Naive B cell (primary cell): ENCODE measurements at regions not wholly inside any gene's neighbourhood (a gene's known extent, or its start where the extent isn't known, plus 50 kb on each side); places are given as distances from the start of the nearest gene placed in this dataset.
"Not testable (repeated sequence)": the region's sequence is repeated elsewhere in the genome, so short reads cannot be mapped to it uniquely, and the experiment has no call there.

Experiments used
- ATAC-seq, 2 donors: fragments of 150-1000 bp; cut with Tn5 transposase; 2 replicates each; pipeline ENCODE4 v1.10.0; 2021; ENCODE audit warnings: low read depth in 2 of 2, mild to moderate bottlenecking in 2 of 2, moderate library complexity in 2 of 2
- DNase-seq: peaks from one replicate; pipeline ENCODE4 v3.0.0; 2022
- H3K27ac Mint-ChIP-seq, 6 donors: one replicate each; pipeline ENCODE4 v1.8.0; 2020 to 2022; ENCODE audit warnings: mild to moderate bottlenecking in 6 of 6, mixed read lengths in 6 of 6, moderate library complexity in 5 of 6, inconsistent platforms in 2 of 6
- H3K27me3 Mint-ChIP-seq, 3 donors: one replicate each; pipeline ENCODE4 v1.8.0; 2021 to 2022; ENCODE audit warnings: mixed read lengths in 3 of 3, mild to moderate bottlenecking in 1 of 3
- H3K36me3 Mint-ChIP-seq, 2 donors: one replicate each; pipeline ENCODE4 v1.8.0; 2020 to 2022; ENCODE audit warnings: mixed read lengths in 2 of 2, inconsistent platforms in 1 of 2, mild to moderate bottlenecking in 1 of 2
- H3K4me1 Mint-ChIP-seq, 3 donors: one replicate each; pipeline ENCODE4 v1.8.0; 2020 to 2022; ENCODE audit warnings: mixed read lengths in 3 of 3, inconsistent platforms in 1 of 3, mild to moderate bottlenecking in 1 of 3, moderate library complexity in 1 of 3
- H3K4me3 Mint-ChIP-seq, 8 donors: one replicate each; pipeline ENCODE4 v1.8.0; 2020 to 2022; ENCODE audit warnings: mild to moderate bottlenecking in 8 of 8, mixed read lengths in 8 of 8, moderate library complexity in 8 of 8, inconsistent platforms in 2 of 8
- H3K9me3 Mint-ChIP-seq, 7 donors: one replicate each; pipeline ENCODE4 v1.8.0; 2020 to 2022; ENCODE audit warnings: mixed read lengths in 7 of 7, mild to moderate bottlenecking in 5 of 7, inconsistent platforms in 2 of 7, moderate library complexity in 1 of 7

GRCh38 chr2:88967844-88968243 lies 276.4 kb downstream of the RPIA start:
- Mint-ChIP-seq H3K4me1 (no peaks in the 10 kb centered on the region), H3K27me3 (no peaks in the 10 kb centered on the region), H3K9me3 (peaks cover 0 to 2% (median 0%) of the 10 kb centered on the region in 7 donors), H3K4me3 (no peak overlapping the region), H3K27ac (no peak overlapping the region), H3K36me3 (no peaks in the 10 kb centered on the region)
- ATAC-seq (no peak), DNase-seq (no peak)

- DNase-seq, H3K36me3 Mint-ChIP-seq, H3K27me3 Mint-ChIP-seq, H3K9me3 Mint-ChIP-seq, H3K4me1 Mint-ChIP-seq, H3K4me3 Mint-ChIP-seq, ATAC-seq, H3K27ac Mint-ChIP-seq: not testable (repeated sequence)
These were observed 286.5 kb downstream of the RPIA start for GRCh38 chr2:88978011-88978410.

- H3K27ac Mint-ChIP-seq, H3K4me3 Mint-ChIP-seq, H3K36me3 Mint-ChIP-seq, H3K9me3 Mint-ChIP-seq, H3K4me1 Mint-ChIP-seq, DNase-seq, H3K27me3 Mint-ChIP-seq, ATAC-seq: not testable (repeated sequence)
These were observed 287.0 kb downstream of the RPIA start for GRCh38 chr2:88978446-88978845.

GRCh38 chr2:88984079-88984478 lies 292.6 kb downstream of the RPIA start:
- not testable (repeated sequence) for H3K27ac Mint-ChIP-seq, H3K36me3 Mint-ChIP-seq, DNase-seq, H3K4me3 Mint-ChIP-seq, ATAC-seq, H3K4me1 Mint-ChIP-seq, H3K9me3 Mint-ChIP-seq, H3K27me3 Mint-ChIP-seq

- not testable (repeated sequence) for DNase-seq, H3K4me1 Mint-ChIP-seq, H3K9me3 Mint-ChIP-seq, H3K4me3 Mint-ChIP-seq, H3K27me3 Mint-ChIP-seq, H3K27ac Mint-ChIP-seq, ATAC-seq, H3K36me3 Mint-ChIP-seq
These were observed 295.4 kb downstream of the RPIA start for GRCh38 chr2:88986721-88987330.

GRCh38 chr2:88988617-88989016 lies 297.1 kb downstream of the RPIA start:
- not testable (repeated sequence) for H3K4me3 Mint-ChIP-seq, DNase-seq, H3K27me3 Mint-ChIP-seq, ATAC-seq, H3K9me3 Mint-ChIP-seq, H3K36me3 Mint-ChIP-seq, H3K27ac Mint-ChIP-seq
- H3K4me1 Mint-ChIP-seq = peaks cover 5 to 15% (median 9%) of the 10 kb centered on the region in 3 donors

- not testable (repeated sequence) for ATAC-seq, H3K36me3 Mint-ChIP-seq, H3K27me3 Mint-ChIP-seq, H3K9me3 Mint-ChIP-seq
- Mint-ChIP-seq H3K4me3 (peak overlapping the region; percentile 51 to 86 (median 73)), H3K4me1 (peaks cover 9 to 18% (median 11%) of the 10 kb centered on the region in 3 donors), H3K27ac (peak overlapping the region in 3 of 6 donors; percentile 36 to 67 (median 59))
- peak; percentile 11 for DNase-seq
These were observed 301.3 kb downstream of the RPIA start for GRCh38 chr2:88992819-88993218.

- DNase-seq = not testable (repeated sequence)
- H3K4me1 Mint-ChIP-seq = peaks cover 9 to 18% (median 11%) of the 10 kb centered on the region in 3 donors
These were observed 303.4 kb downstream of the RPIA start for GRCh38 chr2:88994856-88995255.

GRCh38 chr2:88996588-88996987 lies 305.1 kb downstream of the RPIA start:
- not testable (repeated sequence) for DNase-seq, H3K4me3 Mint-ChIP-seq, H3K36me3 Mint-ChIP-seq, H3K27ac Mint-ChIP-seq, H3K9me3 Mint-ChIP-seq, H3K27me3 Mint-ChIP-seq, ATAC-seq
- H3K4me1 Mint-ChIP-seq = peaks cover 9 to 14% (median 11%) of the 10 kb centered on the region in 3 donors

More at GRCh38 chr2:88994856-88995255, 303.4 kb downstream of the RPIA start:
- not testable (repeated sequence) for H3K9me3 Mint-ChIP-seq, ATAC-seq, H3K27ac Mint-ChIP-seq, H3K27me3 Mint-ChIP-seq, H3K4me3 Mint-ChIP-seq, H3K36me3 Mint-ChIP-seq

GRCh38 chr2:88999365-88999764 lies 307.9 kb downstream of the RPIA start:
- Mint-ChIP-seq H3K27me3 (no peaks in the 10 kb centered on the region), H3K27ac (no peak overlapping the region), H3K4me1 (peaks cover 0 to 5% (median 2%) of the 10 kb centered on the region in 3 donors), H3K36me3 (no peaks in the 10 kb centered on the region), H3K9me3 (no peaks in the 10 kb centered on the region), H3K4me3 (no peak overlapping the region)
- no peak for ATAC-seq
- no peak for DNase-seq

- H3K4me1 Mint-ChIP-seq = peaks cover 0 to 2% (median 2%) of the 10 kb centered on the region in 3 donors
- H3K36me3 Mint-ChIP-seq = no peaks in the 10 kb centered on the region
- H3K4me3 Mint-ChIP-seq = no peak overlapping the region
- ATAC-seq = no peak
- no peaks in the 10 kb centered on the region for H3K9me3 Mint-ChIP-seq
- DNase-seq = no peak
- no peak overlapping the region for H3K27ac Mint-ChIP-seq
- H3K27me3 Mint-ChIP-seq = no peaks in the 10 kb centered on the region
These were observed 308.8 kb downstream of the RPIA start for GRCh38 chr2:89000235-89000634.

- DNase-seq, H3K9me3 Mint-ChIP-seq, H3K4me3 Mint-ChIP-seq, H3K36me3 Mint-ChIP-seq, H3K27ac Mint-ChIP-seq, H3K27me3 Mint-ChIP-seq, H3K4me1 Mint-ChIP-seq, ATAC-seq: not testable (repeated sequence)
These were observed 312.8 kb downstream of the RPIA start for GRCh38 chr2:89004238-89004637.

- H3K4me3 Mint-ChIP-seq = peak overlapping the region in 6 of 8 donors; percentile 19 to 81 (median 56)
- DNase-seq (peak; percentile 28), ATAC-seq (peak; percentile 70 to 74)
- H3K36me3 Mint-ChIP-seq, H3K9me3 Mint-ChIP-seq, H3K27me3 Mint-ChIP-seq: not testable (repeated sequence)
- peak overlapping the region in 2 of 6 donors; percentile 11 to 49 for H3K27ac Mint-ChIP-seq
- peaks cover 3 to 16% (median 12%) of the 10 kb centered on the region in 3 donors for H3K4me1 Mint-ChIP-seq
These were observed 329.1 kb downstream of the RPIA start for GRCh38 chr2:89020566-89020965.

GRCh38 chr2:89026296-89026695 lies 334.8 kb downstream of the RPIA start:
- H3K27ac Mint-ChIP-seq = not testable (repeated sequence)

GRCh38 chr2:89027115-89027514 lies 335.6 kb downstream of the RPIA start:
- DNase-seq, H3K27me3 Mint-ChIP-seq, H3K9me3 Mint-ChIP-seq, ATAC-seq, H3K4me1 Mint-ChIP-seq, H3K36me3 Mint-ChIP-seq: not testable (repeated sequence)
- Mint-ChIP-seq H3K27ac (peak overlapping the region in 1 of 6 donors; percentile 31), H3K4me3 (peak overlapping the region in 5 of 8 donors; percentile 37 to 84 (median 50))

More at GRCh38 chr2:89026296-89026695, 334.8 kb downstream of the RPIA start:
- not testable (repeated sequence) for ATAC-seq, H3K4me1 Mint-ChIP-seq, H3K9me3 Mint-ChIP-seq, H3K4me3 Mint-ChIP-seq, DNase-seq, H3K27me3 Mint-ChIP-seq, H3K36me3 Mint-ChIP-seq
